ENCODE measurements at regions not wholly inside any gene's neighbourhood (a gene's known extent, or its start where the extent isn't known, plus 50 kb on each side); places are given as distances from the start of the nearest gene placed in this dataset.

GRCh38 chr12:70122804-70123203 is 120.4 kb upstream of the CNOT2 start:
- TF ChIP-seq CTCF (IDR thresholded peaks at IDR 0.05; ENCODE audit: low read depth, low read length), result no peak
- no peak for DNase-seq (ENCODE audit: low read depth, low spot score)
- in situ Hi-C loops (cut with HindIII; ENCODE audit: low sequenced_read_pairs), result no loop called here
- H3K4me3 ChIP-seq (ENCODE audit: low read depth, low read length), result no peak overlapping the region

- in situ Hi-C loops (cut with HindIII; ENCODE audit: low sequenced_read_pairs), result no loop called here
- DNase-seq (ENCODE audit: low read depth, low spot score), result no peak
- no peak overlapping the region for H3K4me3 ChIP-seq (ENCODE audit: low read depth, low read length)
- TF ChIP-seq CTCF (IDR thresholded peaks at IDR 0.05; ENCODE audit: low read depth, low read length), result no peak
Observed at GRCh38 chr12:70149013-70149412, 94.2 kb upstream of the CNOT2 start.

- in situ Hi-C loops (cut with HindIII; ENCODE audit: low sequenced_read_pairs), result no loop called here
- no peak for DNase-seq (ENCODE audit: low read depth, low spot score)
- no peak overlapping the region for H3K4me3 ChIP-seq (ENCODE audit: low read depth, low read length)
- no peak for TF ChIP-seq CTCF (IDR thresholded peaks at IDR 0.05; ENCODE audit: low read depth, low read length)
Observed at GRCh38 chr12:70149665-70150064, 93.6 kb upstream of the CNOT2 start.

GRCh38 chr12:70150230-70150629 is 93.0 kb upstream of the CNOT2 start:
- TF ChIP-seq CTCF (IDR thresholded peaks at IDR 0.05; ENCODE audit: low read depth, low read length), result no peak
- in situ Hi-C loops (cut with HindIII; ENCODE audit: low sequenced_read_pairs), result no loop called here
- DNase-seq (ENCODE audit: low read depth, low spot score), result no peak
- no peak overlapping the region for H3K4me3 ChIP-seq (ENCODE audit: low read depth, low read length)

GRCh38 chr12:70151993-70152392 is 91.2 kb upstream of the CNOT2 start:
- in situ Hi-C loops (cut with HindIII; ENCODE audit: low sequenced_read_pairs), result no loop called here
- no peak overlapping the region for H3K4me3 ChIP-seq (ENCODE audit: low read depth, low read length)
- TF ChIP-seq CTCF (IDR thresholded peaks at IDR 0.05; ENCODE audit: low read depth, low read length), result no peak
- no peak for DNase-seq (ENCODE audit: low read depth, low spot score)

- no peak for TF ChIP-seq CTCF (IDR thresholded peaks at IDR 0.05; ENCODE audit: low read depth, low read length)
- in situ Hi-C loops (cut with HindIII; ENCODE audit: low sequenced_read_pairs), result no loop called here
- H3K4me3 ChIP-seq (ENCODE audit: low read depth, low read length), result no peak overlapping the region
- DNase-seq (ENCODE audit: low read depth, low spot score), result no peak
Observed at GRCh38 chr12:70154087-70154638, 89.1 kb upstream of the CNOT2 start.
